GM23338 (cell line): ENCODE measurements at regions not wholly inside any gene's neighbourhood (a gene's known extent, or its start where the extent isn't known, plus 50 kb on each side); places are given as distances from the start of the nearest gene placed in this dataset.

Experiments used
- ATAC-seq: fragments of 200-7000 bp; cut with Tn5 transposase; 3 replicates; pipeline ENCODE4 v1.9.1; 2020
- DNase-seq: peaks from one replicate; pipeline ENCODE4 v3.0.0-alpha.2; 2015; ENCODE audit warnings: low spot score
- H2AFZ ChIP-seq: fragments of 200-600 bp; sonication (generic); 2 replicates; pipeline ENCODE4 v1.8.0; 2016; ENCODE audit warnings: antibody characterized with exemption, mild to moderate bottlenecking, moderate library complexity
- H3F3A ChIP-seq: fragments of 200-600 bp; sonication (generic); replicated peaks from 2 replicates; pipeline ENCODE4 v1.8.0; 2017; ENCODE audit warnings: antibody characterized with exemption, mixed run types, low read depth
- H3K27ac ChIP-seq: fragments of 200-600 bp; sonication (generic); 2 replicates; pipeline ENCODE4 v1.6.1; 2016; ENCODE audit warnings: low read depth
- H3K27me3 ChIP-seq: fragments of 200-600 bp; sonication (generic); 2 replicates; pipeline ENCODE4 v1.8.0; 2016; ENCODE audit warnings: mild to moderate bottlenecking, mixed run types, moderate library complexity; ENCODE audit not compliant: insufficient read depth
- H3K36me3 ChIP-seq: fragments of 200-600 bp; sonication (generic); 2 replicates; pipeline ENCODE4 v1.8.0; 2016; ENCODE audit warnings: mild to moderate bottlenecking; ENCODE audit not compliant: insufficient read depth
- H3K4me1 ChIP-seq: fragments of 200-600 bp; sonication (generic); 2 replicates; pipeline ENCODE4 v1.8.0; 2016; ENCODE audit warnings: mild to moderate bottlenecking, moderate library complexity; ENCODE audit not compliant: insufficient read depth
- H3K4me2 ChIP-seq: fragments of 200-600 bp; sonication (generic); 2 replicates; pipeline ENCODE4 v1.7.1; 2017; ENCODE audit warnings: mixed run types
- H3K4me3 ChIP-seq: fragments of 200-600 bp; sonication (generic); 2 replicates; pipeline ENCODE4 v1.6.1; 2016; ENCODE audit warnings: mixed run types
- H3K79me2 ChIP-seq: fragments of 200-600 bp; sonication (generic); replicated peaks from 2 replicates; pipeline ENCODE4 v1.8.0; 2017; ENCODE audit warnings: mild to moderate bottlenecking; ENCODE audit not compliant: insufficient read depth
- H3K9me2 ChIP-seq: fragments of 200-600 bp; sonication (generic); 2 replicates; pipeline ENCODE4 v1.8.0; 2017; ENCODE audit not compliant: insufficient read depth
- H4K20me1 ChIP-seq: fragments of 200-600 bp; sonication (generic); replicated peaks from 2 replicates; pipeline ENCODE4 v1.8.0; 2017; ENCODE audit warnings: mild to moderate bottlenecking; ENCODE audit not compliant: insufficient read depth
- H3K27ac Mint-ChIP-seq: 2 replicates; pipeline ENCODE4 v1.8.0; 2020; ENCODE audit warnings: inconsistent platforms, mild to moderate bottlenecking, moderate library complexity, mixed read lengths
- H3K27me3 Mint-ChIP-seq: 3 replicates; pipeline ENCODE4 v1.8.0; 2022; ENCODE audit warnings: low read depth, mild to moderate bottlenecking, moderate library complexity, mixed read lengths, inconsistent platforms; ENCODE audit not compliant: insufficient read depth, poor library complexity
- H3K36me3 Mint-ChIP-seq: 3 replicates; pipeline ENCODE4 v1.8.0; 2021; ENCODE audit warnings: low read depth, mild to moderate bottlenecking, inconsistent platforms, moderate library complexity, mixed read lengths
- H3K4me1 Mint-ChIP-seq: 3 replicates; pipeline ENCODE4 v1.8.0; 2020; ENCODE audit warnings: mild to moderate bottlenecking, inconsistent platforms, mixed read lengths
- H3K4me3 Mint-ChIP-seq: 3 replicates; pipeline ENCODE4 v1.8.0; 2021; ENCODE audit warnings: moderate library complexity, mild to moderate bottlenecking, inconsistent platforms, mixed read lengths
- H3K9me3 Mint-ChIP-seq: 3 replicates; pipeline ENCODE4 v1.8.0; 2020; ENCODE audit warnings: moderate library complexity, mild to moderate bottlenecking, inconsistent platforms, mixed read lengths
- CREB1 ChIP-seq: fragments of 250-450 bp; sonication (Bioruptor Pico); IDR thresholded peaks from 2 replicates; pipeline ENCODE4 v1.5.0; 2020; ENCODE audit warnings: low read depth, mild to moderate bottlenecking, moderate library complexity
- EZH2 ChIP-seq: fragments of 200-600 bp; sonication (generic); IDR thresholded peaks from one replicate; pipeline ENCODE4 v1.8.0; 2017; ENCODE audit warnings: antibody characterized with exemption, mild to moderate bottlenecking, low read depth; ENCODE audit not compliant: unreplicated experiment
- EZH2phosphoT487 ChIP-seq: fragments of 200-600 bp; sonication (generic); IDR thresholded peaks from one replicate; pipeline ENCODE4 v1.8.1; 2018; ENCODE audit warnings: antibody characterized with exemption; ENCODE audit not compliant: unreplicated experiment
- JUNB ChIP-seq: IDR thresholded peaks from one replicate; pipeline ENCODE4 v1.6.1; 2016; ENCODE audit warnings: antibody characterized with exemption; ENCODE audit not compliant: unreplicated experiment
- NANOG ChIP-seq: IDR thresholded peaks from 2 replicates; pipeline ENCODE4 v1.6.1; 2016; ENCODE audit warnings: antibody characterized with exemption, borderline replicate concordance
- POLR2AphosphoS5 ChIP-seq: IDR thresholded peaks from 2 replicates; pipeline ENCODE4 v1.6.1; 2016; ENCODE audit warnings: antibody characterized with exemption, low read depth
- STAT1 ChIP-seq: IDR thresholded peaks from one replicate; pipeline ENCODE4 v1.6.1; 2016; ENCODE audit warnings: antibody characterized with exemption; ENCODE audit not compliant: unreplicated experiment
- ZNF114 ChIP-seq: fragments of 250-450 bp; sonication (Bioruptor Pico); IDR thresholded peaks from 2 replicates; pipeline ENCODE4 v1.5.0; 2020; ENCODE audit warnings: mild to moderate bottlenecking, moderate library complexity
- ZNF331 ChIP-seq: fragments of 250-450 bp; sonication (Bioruptor Pico); IDR thresholded peaks from 2 replicates; pipeline ENCODE4 v1.5.0; 2020; ENCODE audit warnings: low read depth, mild to moderate bottlenecking, moderate library complexity
- TF ChIP-seq, protein P1 (sequence below): fragments of 250-450 bp; sonication (Bioruptor Pico); IDR thresholded peaks from 2 replicates; pipeline ENCODE4 v1.5.0; 2020; ENCODE audit warnings: mild to moderate bottlenecking, moderate library complexity
- TF ChIP-seq, protein P2 (sequence below): IDR thresholded peaks from 2 replicates; pipeline ENCODE4 v1.6.1; 2016; ENCODE audit warnings: antibody characterized with exemption
- TF ChIP-seq, protein P3 (sequence below): IDR thresholded peaks from one replicate; pipeline ENCODE4 v1.6.1; 2018; ENCODE audit warnings: antibody characterized with exemption; ENCODE audit not compliant: unreplicated experiment
- TF ChIP-seq, protein P4 (sequence below), 2 experiments: fragments of 200-600 bp in 1 of 2; sonication (generic) in 1 of 2; conservative IDR thresholded peaks; 2 replicates each; pipeline versions ENCODE4 v1.5.1 to v1.6.1; 2016 to 2017; ENCODE audit warnings: antibody characterized with exemption in 2 of 2, low read depth in 2 of 2, mild to moderate bottlenecking in 2 of 2, moderate library complexity in 1 of 2

DNA sequence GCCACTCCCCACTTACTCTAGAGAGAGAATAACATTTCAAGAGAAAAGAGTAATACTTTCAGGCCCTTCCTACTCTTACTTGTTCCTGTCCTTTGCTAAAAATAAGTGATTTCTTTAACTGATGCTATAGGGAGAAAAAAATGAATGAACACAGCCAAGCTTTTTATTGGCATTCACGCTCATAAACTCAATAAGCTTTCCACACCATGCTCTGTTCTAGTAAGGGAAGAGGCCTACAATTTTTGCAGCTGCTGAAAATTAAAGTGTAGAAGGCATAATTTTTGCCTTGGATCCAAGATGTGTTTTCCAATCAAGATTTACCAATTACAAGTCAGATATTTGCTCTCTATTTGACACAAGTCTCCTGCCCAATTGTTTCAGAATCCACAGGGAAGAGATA, 188.1 kb upstream of the RGS18 start:
- H3K9me2 ChIP-seq, result no peaks in the 10 kb centered on the region
- no peak overlapping the region for H2AFZ ChIP-seq
- H3K79me2 ChIP-seq, result no peaks in the 10 kb centered on the region
- Mint-ChIP-seq H3K4me1 (peaks cover 8% of the 10 kb centered on the region; the same call in 2 of the 3 replicates), H3K27me3 (no peaks in the 10 kb centered on the region), H3K9me3 (peaks cover 27% of the 10 kb centered on the region), H3K4me3 (no peak overlapping the region), H3K27ac (no peak overlapping the region), H3K36me3 (peaks cover 26% of the 10 kb centered on the region)
- no peaks in the 10 kb centered on the region for H3F3A ChIP-seq
- no peak overlapping the region for H3K4me2 ChIP-seq
- no peaks in the 10 kb centered on the region; the same call in 1 of the 2 replicates for H3K4me1 ChIP-seq
- ATAC-seq (no peak), DNase-seq (no peak)
- TF ChIP-seq EZH2 (no peak), NANOG (no peak), POLR2AphosphoS5 (no peak), JUNB (no peak), EZH2phosphoT487 (no peak), ZNF331 (CRISPR knock-in tag) (no peak), ZNF114 (CRISPR knock-in tag) (no peak), CREB1 (CRISPR knock-in tag) (no peak), STAT1 (no peak)
- TF ChIP-seq, protein P1, sequence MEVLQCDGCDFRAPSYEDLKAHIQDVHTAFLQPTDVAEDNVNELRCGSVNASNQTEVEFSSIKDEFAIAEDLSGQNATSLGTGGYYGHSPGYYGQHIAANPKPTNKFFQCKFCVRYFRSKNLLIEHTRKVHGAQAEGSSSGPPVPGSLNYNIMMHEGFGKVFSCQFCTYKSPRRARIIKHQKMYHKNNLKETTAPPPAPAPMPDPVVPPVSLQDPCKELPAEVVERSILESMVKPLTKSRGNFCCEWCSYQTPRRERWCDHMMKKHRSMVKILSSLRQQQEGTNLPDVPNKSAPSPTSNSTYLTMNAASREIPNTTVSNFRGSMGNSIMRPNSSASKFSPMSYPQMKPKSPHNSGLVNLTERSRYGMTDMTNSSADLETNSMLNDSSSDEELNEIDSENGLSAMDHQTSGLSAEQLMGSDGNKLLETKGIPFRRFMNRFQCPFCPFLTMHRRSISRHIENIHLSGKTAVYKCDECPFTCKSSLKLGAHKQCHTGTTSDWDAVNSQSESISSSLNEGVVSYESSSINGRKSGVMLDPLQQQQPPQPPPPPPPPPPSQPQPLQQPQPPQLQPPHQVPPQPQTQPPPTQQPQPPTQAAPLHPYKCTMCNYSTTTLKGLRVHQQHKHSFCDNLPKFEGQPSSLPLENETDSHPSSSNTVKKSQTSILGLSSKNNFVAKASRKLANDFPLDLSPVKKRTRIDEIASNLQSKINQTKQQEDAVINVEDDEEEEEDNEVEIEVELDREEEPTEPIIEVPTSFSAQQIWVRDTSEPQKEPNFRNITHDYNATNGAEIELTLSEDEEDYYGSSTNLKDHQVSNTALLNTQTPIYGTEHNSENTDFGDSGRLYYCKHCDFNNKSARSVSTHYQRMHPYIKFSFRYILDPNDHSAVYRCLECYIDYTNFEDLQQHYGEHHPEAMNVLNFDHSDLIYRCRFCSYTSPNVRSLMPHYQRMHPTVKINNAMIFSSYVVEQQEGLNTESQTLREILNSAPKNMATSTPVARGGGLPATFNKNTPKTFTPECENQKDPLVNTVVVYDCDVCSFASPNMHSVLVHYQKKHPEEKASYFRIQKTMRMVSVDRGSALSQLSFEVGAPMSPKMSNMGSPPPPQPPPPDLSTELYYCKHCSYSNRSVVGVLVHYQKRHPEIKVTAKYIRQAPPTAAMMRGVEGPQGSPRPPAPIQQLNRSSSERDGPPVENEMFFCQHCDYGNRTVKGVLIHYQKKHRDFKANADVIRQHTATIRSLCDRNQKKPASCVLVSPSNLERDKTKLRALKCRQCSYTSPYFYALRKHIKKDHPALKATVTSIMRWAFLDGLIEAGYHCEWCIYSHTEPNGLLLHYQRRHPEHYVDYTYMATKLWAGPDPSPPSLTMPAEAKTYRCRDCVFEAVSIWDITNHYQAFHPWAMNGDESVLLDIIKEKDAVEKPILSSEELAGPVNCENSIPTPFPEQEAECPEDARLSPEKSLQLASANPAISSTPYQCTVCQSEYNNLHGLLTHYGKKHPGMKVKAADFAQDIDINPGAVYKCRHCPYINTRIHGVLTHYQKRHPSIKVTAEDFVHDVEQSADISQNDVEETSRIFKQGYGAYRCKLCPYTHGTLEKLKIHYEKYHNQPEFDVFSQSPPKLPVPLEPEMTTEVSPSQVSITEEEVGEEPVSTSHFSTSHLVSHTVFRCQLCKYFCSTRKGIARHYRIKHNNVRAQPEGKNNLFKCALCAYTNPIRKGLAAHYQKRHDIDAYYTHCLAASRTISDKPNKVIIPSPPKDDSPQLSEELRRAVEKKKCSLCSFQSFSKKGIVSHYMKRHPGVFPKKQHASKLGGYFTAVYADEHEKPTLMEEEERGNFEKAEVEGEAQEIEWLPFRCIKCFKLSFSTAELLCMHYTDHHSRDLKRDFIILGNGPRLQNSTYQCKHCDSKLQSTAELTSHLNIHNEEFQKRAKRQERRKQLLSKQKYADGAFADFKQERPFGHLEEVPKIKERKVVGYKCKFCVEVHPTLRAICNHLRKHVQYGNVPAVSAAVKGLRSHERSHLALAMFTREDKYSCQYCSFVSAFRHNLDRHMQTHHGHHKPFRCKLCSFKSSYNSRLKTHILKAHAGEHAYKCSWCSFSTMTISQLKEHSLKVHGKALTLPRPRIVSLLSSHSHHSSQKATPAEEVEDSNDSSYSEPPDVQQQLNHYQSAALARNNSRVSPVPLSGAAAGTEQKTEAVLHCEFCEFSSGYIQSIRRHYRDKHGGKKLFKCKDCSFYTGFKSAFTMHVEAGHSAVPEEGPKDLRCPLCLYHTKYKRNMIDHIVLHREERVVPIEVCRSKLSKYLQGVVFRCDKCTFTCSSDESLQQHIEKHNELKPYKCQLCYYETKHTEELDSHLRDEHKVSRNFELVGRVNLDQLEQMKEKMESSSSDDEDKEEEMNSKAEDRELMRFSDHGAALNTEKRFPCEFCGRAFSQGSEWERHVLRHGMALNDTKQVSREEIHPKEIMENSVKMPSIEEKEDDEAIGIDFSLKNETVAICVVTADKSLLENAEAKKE (CRISPR knock-in tag), result no peak
- TF ChIP-seq, protein P2, sequence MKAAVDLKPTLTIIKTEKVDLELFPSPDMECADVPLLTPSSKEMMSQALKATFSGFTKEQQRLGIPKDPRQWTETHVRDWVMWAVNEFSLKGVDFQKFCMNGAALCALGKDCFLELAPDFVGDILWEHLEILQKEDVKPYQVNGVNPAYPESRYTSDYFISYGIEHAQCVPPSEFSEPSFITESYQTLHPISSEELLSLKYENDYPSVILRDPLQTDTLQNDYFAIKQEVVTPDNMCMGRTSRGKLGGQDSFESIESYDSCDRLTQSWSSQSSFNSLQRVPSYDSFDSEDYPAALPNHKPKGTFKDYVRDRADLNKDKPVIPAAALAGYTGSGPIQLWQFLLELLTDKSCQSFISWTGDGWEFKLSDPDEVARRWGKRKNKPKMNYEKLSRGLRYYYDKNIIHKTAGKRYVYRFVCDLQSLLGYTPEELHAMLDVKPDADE, result no peak
- TF ChIP-seq, protein P3, sequence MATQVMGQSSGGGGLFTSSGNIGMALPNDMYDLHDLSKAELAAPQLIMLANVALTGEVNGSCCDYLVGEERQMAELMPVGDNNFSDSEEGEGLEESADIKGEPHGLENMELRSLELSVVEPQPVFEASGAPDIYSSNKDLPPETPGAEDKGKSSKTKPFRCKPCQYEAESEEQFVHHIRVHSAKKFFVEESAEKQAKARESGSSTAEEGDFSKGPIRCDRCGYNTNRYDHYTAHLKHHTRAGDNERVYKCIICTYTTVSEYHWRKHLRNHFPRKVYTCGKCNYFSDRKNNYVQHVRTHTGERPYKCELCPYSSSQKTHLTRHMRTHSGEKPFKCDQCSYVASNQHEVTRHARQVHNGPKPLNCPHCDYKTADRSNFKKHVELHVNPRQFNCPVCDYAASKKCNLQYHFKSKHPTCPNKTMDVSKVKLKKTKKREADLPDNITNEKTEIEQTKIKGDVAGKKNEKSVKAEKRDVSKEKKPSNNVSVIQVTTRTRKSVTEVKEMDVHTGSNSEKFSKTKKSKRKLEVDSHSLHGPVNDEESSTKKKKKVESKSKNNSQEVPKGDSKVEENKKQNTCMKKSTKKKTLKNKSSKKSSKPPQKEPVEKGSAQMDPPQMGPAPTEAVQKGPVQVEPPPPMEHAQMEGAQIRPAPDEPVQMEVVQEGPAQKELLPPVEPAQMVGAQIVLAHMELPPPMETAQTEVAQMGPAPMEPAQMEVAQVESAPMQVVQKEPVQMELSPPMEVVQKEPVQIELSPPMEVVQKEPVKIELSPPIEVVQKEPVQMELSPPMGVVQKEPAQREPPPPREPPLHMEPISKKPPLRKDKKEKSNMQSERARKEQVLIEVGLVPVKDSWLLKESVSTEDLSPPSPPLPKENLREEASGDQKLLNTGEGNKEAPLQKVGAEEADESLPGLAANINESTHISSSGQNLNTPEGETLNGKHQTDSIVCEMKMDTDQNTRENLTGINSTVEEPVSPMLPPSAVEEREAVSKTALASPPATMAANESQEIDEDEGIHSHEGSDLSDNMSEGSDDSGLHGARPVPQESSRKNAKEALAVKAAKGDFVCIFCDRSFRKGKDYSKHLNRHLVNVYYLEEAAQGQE, result no peak
- TF ChIP-seq, protein P4, sequence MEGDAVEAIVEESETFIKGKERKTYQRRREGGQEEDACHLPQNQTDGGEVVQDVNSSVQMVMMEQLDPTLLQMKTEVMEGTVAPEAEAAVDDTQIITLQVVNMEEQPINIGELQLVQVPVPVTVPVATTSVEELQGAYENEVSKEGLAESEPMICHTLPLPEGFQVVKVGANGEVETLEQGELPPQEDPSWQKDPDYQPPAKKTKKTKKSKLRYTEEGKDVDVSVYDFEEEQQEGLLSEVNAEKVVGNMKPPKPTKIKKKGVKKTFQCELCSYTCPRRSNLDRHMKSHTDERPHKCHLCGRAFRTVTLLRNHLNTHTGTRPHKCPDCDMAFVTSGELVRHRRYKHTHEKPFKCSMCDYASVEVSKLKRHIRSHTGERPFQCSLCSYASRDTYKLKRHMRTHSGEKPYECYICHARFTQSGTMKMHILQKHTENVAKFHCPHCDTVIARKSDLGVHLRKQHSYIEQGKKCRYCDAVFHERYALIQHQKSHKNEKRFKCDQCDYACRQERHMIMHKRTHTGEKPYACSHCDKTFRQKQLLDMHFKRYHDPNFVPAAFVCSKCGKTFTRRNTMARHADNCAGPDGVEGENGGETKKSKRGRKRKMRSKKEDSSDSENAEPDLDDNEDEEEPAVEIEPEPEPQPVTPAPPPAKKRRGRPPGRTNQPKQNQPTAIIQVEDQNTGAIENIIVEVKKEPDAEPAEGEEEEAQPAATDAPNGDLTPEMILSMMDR (conservative IDR thresholded peaks at IDR 0.05; ENCODE audit: low read depth in 2 of 2), result no peak
- no peaks in the 10 kb centered on the region for H4K20me1 ChIP-seq
- no peaks in the 10 kb centered on the region for H3K27me3 ChIP-seq
- no peak overlapping the region for H3K4me3 ChIP-seq
- H3K27ac ChIP-seq, result no peak overlapping the region
- no peaks in the 10 kb centered on the region; the same call in 1 of the 2 replicates for H3K36me3 ChIP-seq
